ENCODE measurements at regions not wholly inside any gene's neighbourhood (a gene's known extent, or its start where the extent isn't known, plus 50 kb on each side); places are given as distances from the start of the nearest gene placed in this dataset.
A peak's percentile ranks its signal among the peaks of the same experiment; 100 is the strongest.
"Not testable (repeated sequence)": the region's sequence is repeated elsewhere in the genome, so short reads cannot be mapped to it uniquely, and the experiment has no call there.

- DNase-seq = no peak
Measured at GRCh38 chr16:66242672-66243071, 123.8 kb upstream of the CDH5 start.

DNA sequence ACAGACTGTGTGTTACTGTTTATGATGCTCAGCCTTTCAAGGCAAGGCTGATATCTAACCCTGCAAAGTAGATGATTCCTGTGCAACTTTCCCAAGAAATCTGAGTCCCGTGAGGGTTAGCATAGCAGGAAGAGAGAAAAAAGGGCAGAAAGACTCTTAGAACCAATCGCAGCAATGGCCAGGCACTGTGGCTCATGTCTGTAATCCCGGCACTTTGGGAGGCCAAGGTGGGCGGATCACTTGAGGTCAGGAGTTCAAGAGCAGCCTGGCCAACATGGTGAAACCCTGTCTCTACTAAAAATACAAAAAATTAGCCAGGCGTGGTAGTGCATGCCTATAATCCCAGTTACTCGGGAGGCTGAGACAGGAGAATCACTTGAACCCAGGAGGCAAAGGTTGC is 124.3 kb upstream of the CDH5 start:
- DNase-seq = not testable (repeated sequence)

DNA sequence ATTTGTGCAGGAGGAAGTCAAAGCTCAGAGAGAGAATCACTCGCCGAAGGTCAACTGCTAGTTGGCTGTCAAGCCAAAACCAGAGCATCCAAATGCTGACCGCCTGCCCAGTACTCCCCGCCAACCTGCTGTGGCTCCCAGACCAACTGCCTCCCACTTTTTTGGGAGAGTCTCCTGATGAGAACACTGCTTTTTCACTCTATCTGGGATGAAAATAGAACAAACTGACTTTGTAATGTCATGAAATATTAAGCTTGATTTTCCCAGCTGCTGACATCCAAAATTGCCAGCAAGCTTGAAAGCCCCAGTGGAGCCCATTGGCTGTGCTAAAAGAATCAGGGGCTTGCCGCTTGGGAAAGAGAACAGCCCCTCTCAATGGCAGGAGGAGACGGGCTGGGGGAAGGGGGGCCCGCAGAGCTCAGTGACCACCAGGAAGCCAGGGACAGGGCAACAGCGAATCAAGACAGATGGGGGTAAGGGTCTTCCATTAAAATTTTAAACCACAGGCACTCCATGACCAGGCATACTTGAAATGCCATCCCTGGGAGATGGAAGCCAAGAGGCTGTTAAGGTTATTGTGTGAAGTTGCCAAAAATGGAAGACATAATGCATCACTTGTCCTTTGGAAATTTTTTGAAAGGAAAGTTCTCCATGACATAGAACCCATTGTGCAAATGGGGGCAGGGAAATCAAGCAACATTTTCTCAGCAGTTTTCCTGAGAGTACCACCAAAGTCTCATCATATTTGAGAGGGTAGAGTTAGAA is 125.7 kb upstream of the CDH5 start:
- peak in 1 of 3 donors; percentile 56 for DNase-seq

- no peak for DNase-seq
Measured at GRCh38 chr16:66240088-66240487, 126.4 kb upstream of the CDH5 start.

DNA sequence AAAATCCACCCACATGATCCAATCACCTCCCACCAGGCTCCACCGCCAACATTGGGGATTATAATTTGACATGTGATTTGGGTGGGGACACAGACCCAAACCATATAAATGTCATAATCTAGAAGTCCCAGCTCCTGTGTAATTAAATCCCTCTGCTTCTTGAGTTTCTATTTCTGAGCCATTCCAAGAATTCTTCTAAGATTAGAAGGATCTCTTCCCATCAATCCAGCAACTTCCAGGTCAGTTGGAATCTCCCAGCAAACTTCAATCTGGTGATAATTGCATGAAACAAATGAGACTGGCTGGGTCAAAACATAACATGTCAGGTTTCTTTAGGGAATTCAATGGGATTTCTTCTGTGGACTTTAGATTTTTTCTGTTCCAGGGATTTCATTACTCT is 127.8 kb upstream of the CDH5 start:
- no peak for DNase-seq

GRCh38 chr16:66236301-66236700 is 130.2 kb upstream of the CDH5 start:
- DNase-seq = no peak

DNA sequence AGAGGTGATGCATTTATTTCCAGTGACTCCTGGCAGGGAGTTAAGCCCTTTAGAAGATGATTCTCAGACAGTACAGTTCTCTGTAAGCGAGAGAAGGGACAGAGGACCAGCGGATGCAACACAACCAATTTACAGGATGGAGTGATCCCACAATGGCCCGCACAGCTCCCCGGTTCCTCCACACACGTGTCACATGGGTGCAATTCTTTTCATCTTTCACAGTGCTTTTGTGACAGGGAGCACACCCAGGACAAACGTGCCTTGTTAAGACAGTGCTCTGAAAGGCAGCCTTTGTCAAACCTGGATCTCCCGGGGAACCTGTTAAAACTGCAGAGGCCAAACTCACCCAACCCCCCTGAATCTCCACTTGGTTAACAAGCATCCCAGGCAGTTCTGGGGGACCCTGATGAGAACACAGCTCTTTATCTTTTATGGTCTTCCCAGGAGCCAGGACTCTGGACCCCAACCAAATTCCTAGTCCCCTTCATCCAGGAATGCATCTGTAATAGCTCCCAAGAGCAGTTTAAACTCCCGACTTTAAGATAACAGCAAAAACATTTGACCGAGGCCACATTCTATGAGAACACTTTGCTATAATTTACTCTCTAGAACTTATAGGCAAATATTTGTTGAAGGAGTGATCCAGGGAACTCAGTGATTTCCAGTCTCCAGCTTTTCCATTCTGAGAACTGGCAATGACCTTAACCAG is 134.9 kb upstream of the CDH5 start:
- DNase-seq = no peak

- DNase-seq = no peak
Measured at GRCh38 chr16:66229651-66230050, 136.8 kb upstream of the CDH5 start.

DNA sequence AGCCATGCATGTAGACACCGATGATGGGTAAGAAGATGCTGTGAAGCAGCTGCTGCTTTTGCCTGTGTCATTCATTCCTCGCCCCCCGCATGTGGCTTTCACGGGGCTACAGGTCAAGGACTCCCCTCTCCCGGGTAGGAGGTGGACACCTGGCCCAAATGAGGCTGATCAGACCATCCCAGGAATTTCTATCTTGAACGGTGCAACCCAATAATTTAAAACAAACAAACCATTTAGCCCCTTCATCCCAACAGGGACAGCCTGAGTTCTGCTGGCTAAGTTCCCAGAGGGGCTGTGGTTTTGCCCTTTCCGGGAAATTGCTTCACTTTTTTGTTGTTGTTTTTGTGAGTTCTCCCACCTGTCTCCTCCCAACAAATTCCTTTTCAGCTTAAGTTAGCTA is 137.7 kb upstream of the CDH5 start:
- no peak for DNase-seq

DNA sequence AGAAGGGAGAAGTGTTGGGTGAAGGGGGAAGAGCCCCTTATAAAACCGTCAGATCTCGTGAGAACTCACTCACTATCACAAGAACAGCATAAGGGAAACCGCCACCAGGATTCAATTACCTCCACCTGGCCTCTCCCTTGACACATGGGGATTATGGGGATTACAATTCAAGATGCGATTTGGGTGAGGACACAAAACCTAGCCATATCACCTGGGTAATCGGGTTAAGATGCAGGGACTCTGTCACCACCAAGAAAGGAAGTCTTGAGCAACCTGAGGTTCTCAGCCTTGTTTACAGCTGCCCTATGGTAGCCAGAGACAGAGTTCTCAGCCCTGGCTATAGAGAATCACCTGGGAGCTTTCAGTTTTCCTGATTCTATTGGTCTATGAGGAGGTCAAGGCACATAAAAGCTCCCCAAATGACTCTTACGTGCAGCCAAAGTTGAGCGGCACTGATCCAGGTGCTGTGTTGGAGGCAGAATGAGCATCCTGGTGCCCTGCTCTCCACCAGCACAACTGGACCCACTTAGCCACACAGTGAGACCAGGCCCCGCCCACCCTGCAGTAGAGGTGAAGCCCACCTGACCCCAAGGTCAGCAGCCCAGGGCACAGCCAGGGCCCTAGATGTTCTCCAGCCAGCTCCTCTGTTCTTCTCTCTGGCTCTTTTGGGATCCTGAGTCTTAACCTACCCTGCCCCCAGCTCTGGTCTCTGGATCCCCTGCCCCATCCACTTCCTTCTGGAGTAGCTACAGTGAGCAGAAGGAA is 138.5 kb upstream of the CDH5 start:
- DNase-seq = no peak

GRCh38 chr16:66226762-66227161 is 139.7 kb upstream of the CDH5 start:
- DNase-seq = no peak

GRCh38 chr16:66225696-66226095 is 140.8 kb upstream of the CDH5 start:
- DNase-seq = no peak

GRCh38 chr16:66224626-66225025 is 141.9 kb upstream of the CDH5 start:
- no peak for DNase-seq

- DNase-seq = no peak
Measured at GRCh38 chr16:66224186-66224585, 142.3 kb upstream of the CDH5 start.

GRCh38 chr16:66223176-66223780 is 143.2 kb upstream of the CDH5 start:
- DNase-seq = peak in 1 of 3 donors; percentile 87

DNA sequence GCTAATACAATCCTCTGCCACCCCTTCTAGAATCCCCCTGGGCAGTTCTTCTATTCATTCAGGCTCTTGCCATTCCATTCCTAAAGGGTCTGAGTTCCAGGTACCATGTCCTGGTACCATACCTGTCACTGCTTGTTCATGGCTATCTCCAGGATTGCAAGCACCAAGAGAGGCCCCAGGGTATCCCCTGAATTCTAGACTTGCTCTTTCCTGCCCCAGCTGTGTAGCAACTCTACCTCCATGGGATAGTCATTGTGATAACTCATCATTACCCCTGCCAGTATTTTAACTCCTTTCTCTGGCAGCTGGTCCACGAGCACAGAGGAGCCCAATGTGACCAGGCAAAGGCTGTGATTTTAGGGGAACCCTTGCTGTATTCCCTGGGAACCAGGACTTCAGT is 143.7 kb upstream of the CDH5 start:
- no peak for DNase-seq

- peak in 1 of 3 donors; percentile 79 for DNase-seq
Measured at GRCh38 chr16:66220702-66221101, 145.8 kb upstream of the CDH5 start.

GRCh38 chr16:66219491-66219890 is 147.0 kb upstream of the CDH5 start:
- DNase-seq = peak in 1 of 3 donors; percentile 60

DNA sequence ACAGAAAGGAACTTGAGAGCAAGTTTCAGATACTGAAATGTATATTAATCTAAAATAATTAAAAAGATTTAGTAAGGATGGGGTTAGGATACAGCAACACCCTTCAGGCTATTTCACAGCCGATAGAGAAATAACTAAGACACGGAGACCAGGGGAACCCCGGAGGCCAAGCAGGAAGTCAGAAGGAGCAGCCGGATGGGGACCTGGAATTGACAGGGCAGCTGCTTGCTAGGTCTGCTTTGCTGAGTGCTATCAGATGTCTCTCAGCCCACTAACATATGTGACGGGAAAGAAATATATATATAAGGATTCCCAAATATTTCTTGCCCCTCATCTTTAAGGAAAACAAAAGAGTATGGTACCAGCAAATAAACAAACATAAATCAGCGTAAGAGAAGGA is 154.1 kb upstream of the CDH5 start:
- DNase-seq = peak in 1 of 3 donors; percentile 27

DNA sequence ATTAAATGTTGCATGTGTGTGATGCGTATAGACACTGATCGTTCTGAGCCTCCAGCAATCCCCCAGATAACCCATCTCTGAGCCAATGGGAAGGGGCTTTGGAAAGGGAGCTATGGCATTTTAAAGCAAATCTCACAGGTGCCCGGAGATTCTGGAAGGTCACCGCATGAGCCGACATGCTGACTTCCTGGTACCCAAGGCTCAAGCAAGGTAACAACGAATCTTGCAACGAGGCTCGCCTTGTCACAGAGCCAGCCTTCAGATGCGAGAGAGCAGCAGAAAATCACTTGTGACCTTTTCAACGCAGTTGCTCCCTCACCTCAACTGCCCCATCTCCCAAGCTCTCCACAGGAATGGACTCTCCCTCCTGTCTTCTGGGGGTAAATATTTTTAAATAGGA is 154.8 kb upstream of the CDH5 start:
- no peak for DNase-seq

- no peak for DNase-seq
Measured at GRCh38 chr16:66207883-66208265, 158.6 kb upstream of the CDH5 start.

- peak in 1 of 3 donors; percentile 62 for DNase-seq
Measured at GRCh38 chr16:66207139-66207882, 159.2 kb upstream of the CDH5 start.

Measured in muscle of back (tissue), 3 donors.